ENCODE measurements at regions not wholly inside any gene's neighbourhood (a gene's known extent, or its start where the extent isn't known, plus 50 kb on each side); places are given as distances from the start of the nearest gene placed in this dataset.

- no peak for TF ChIP-seq CTCF (IDR thresholded peaks at IDR 0.05)
- no peak for TF ChIP-seq POLR2A (IDR thresholded peaks at IDR 0.05)
Observed at GRCh38 chr1:164928232-164928812, 369.3 kb downstream of the PBX1 start.
